Activated naive CD4-positive, alpha-beta T cell (primary cell): ENCODE measurements at regions not wholly inside any gene's neighbourhood (a gene's known extent, or its start where the extent isn't known, plus 50 kb on each side); places are given as distances from the start of the nearest gene placed in this dataset.
"Not testable (repeated sequence)": the region's sequence is repeated elsewhere in the genome, so short reads cannot be mapped to it uniquely, and the experiment has no call there.

Source experiments
- DNase-seq, 4 experiments: peaks; one replicate each; lab custom pipeline; 2025; lab: John Stamatoyannopoulos, UW

GRCh38 chr10:124180947-124181549, 87.7 kb upstream of the CHST15 start:
- no peak for DNase-seq

GRCh38 chr10:124180044-124180745, 86.8 kb upstream of the CHST15 start:
- DNase-seq: no peak

- no peak for DNase-seq
Measured at GRCh38 chr10:124179308-124180043, 86.1 kb upstream of the CHST15 start.

- DNase-seq: no peak
Measured at GRCh38 chr10:124177180-124177518, 83.8 kb upstream of the CHST15 start.

GRCh38 chr10:124176349-124177179, 83.2 kb upstream of the CHST15 start:
- DNase-seq: no peak

GRCh38 chr10:124175701-124176348, 82.4 kb upstream of the CHST15 start:
- DNase-seq: no peak

- no peak for DNase-seq
Measured at GRCh38 chr10:124174673-124175645, 81.6 kb upstream of the CHST15 start.

GRCh38 chr10:124174071-124174566, 80.7 kb upstream of the CHST15 start:
- DNase-seq: no peak

GRCh38 chr10:124173298-124173900, 80.0 kb upstream of the CHST15 start:
- no peak for DNase-seq

GRCh38 chr10:124172181-124172916, 79.0 kb upstream of the CHST15 start:
- no peak for DNase-seq

- no peak for DNase-seq
Measured at GRCh38 chr10:124171561-124171960, 78.2 kb upstream of the CHST15 start.

GRCh38 chr10:124170631-124171030, 77.2 kb upstream of the CHST15 start:
- DNase-seq: no peak

GRCh38 chr10:124168991-124169802, 75.8 kb upstream of the CHST15 start:
- DNase-seq: no peak

- no peak for DNase-seq
Measured at GRCh38 chr10:124168581-124168980, 75.2 kb upstream of the CHST15 start.

GRCh38 chr10:124167925-124168324, 74.5 kb upstream of the CHST15 start:
- not testable (repeated sequence) for DNase-seq

- no peak for DNase-seq
Measured at GRCh38 chr10:124166431-124167125, 73.2 kb upstream of the CHST15 start.

GRCh38 chr10:124165827-124166226, 72.4 kb upstream of the CHST15 start:
- DNase-seq: no peak

GRCh38 chr10:124165311-124165710, 71.9 kb upstream of the CHST15 start:
- DNase-seq: no peak
